ENCODE measurements at regions not wholly inside any gene's neighbourhood (a gene's known extent, or its start where the extent isn't known, plus 50 kb on each side); places are given as distances from the start of the nearest gene placed in this dataset.
"Not testable (repeated sequence)": the region's sequence is repeated elsewhere in the genome, so short reads cannot be mapped to it uniquely, and the experiment has no call there.

GRCh38 chr5:142398011-142398729, 73.3 kb upstream of the SPRY4 start:
- H3K4me1 Mint-ChIP-seq (ENCODE audit: low read depth in 2 of 2) = peaks cover 5 to 11% of the 10 kb centered on the region in 2 donors
- ATAC-seq; H3K4me3 Mint-ChIP-seq; DNase-seq (ENCODE audit: low spot score): not testable (repeated sequence)
- H3K27ac Mint-ChIP-seq = peak overlapping the region in 1 of 2 donors; percentile 58
- peaks cover 6 to 13% of the 10 kb centered on the region in 2 donors for H3K27me3 Mint-ChIP-seq
- peaks cover 22% of the 10 kb centered on the region for H3K36me3 Mint-ChIP-seq
- peaks cover 19% of the 10 kb centered on the region for H3K9me3 Mint-ChIP-seq

GRCh38 chr5:142397178-142397577, 72.4 kb upstream of the SPRY4 start:
- Mint-ChIP-seq H3K27ac (peak overlapping the region in 1 of 2 donors; percentile 2), H3K9me3 (peaks cover 19% of the 10 kb centered on the region), H3K4me3 (no peak overlapping the region), H3K36me3 (peaks cover 22% of the 10 kb centered on the region), H3K4me1 (ENCODE audit: low read depth in 2 of 2) (peaks cover 0 to 7% of the 10 kb centered on the region in 2 donors), H3K27me3 (peaks cover 3 to 13% of the 10 kb centered on the region in 2 donors)
- ATAC-seq (no peak), DNase-seq (ENCODE audit: low spot score) (no peak)

GRCh38 chr5:142396436-142397038, 71.7 kb upstream of the SPRY4 start:
- ATAC-seq (no peak), DNase-seq (ENCODE audit: low spot score) (no peak)
- peaks cover 22% of the 10 kb centered on the region for H3K36me3 Mint-ChIP-seq
- H3K9me3 Mint-ChIP-seq = peaks cover 19% of the 10 kb centered on the region
- no peak overlapping the region for H3K4me3 Mint-ChIP-seq
- H3K4me1 Mint-ChIP-seq (ENCODE audit: low read depth in 2 of 2) = peaks cover 0 to 7% of the 10 kb centered on the region in 2 donors
- peak overlapping the region in 1 of 2 donors; percentile 2 for H3K27ac Mint-ChIP-seq
- H3K27me3 Mint-ChIP-seq = peaks cover 3 to 13% of the 10 kb centered on the region in 2 donors

- Mint-ChIP-seq H3K9me3 (peaks cover 19% of the 10 kb centered on the region), H3K36me3 (peaks cover 22% of the 10 kb centered on the region), H3K27me3 (peaks cover 0 to 21% of the 10 kb centered on the region in 2 donors), H3K4me1 (ENCODE audit: low read depth in 2 of 2) (peaks cover 0 to 7% of the 10 kb centered on the region in 2 donors), H3K4me3 (no peak overlapping the region), H3K27ac (peak overlapping the region; percentile 1 to 62)
- no peak for DNase-seq (ENCODE audit: low spot score)
- ATAC-seq = no peak
Measured at GRCh38 chr5:142395334-142395733, 70.5 kb upstream of the SPRY4 start.

- peaks cover 11% of the 10 kb centered on the region for H3K9me3 Mint-ChIP-seq
- peak overlapping the region in 1 of 2 donors; percentile 32 for H3K27ac Mint-ChIP-seq
- peaks cover 12% of the 10 kb centered on the region for H3K36me3 Mint-ChIP-seq
- peaks cover 5 to 20% of the 10 kb centered on the region in 2 donors for H3K27me3 Mint-ChIP-seq
- H3K4me1 Mint-ChIP-seq (ENCODE audit: low read depth in 2 of 2) = peaks cover 7 to 20% of the 10 kb centered on the region in 2 donors
- DNase-seq (ENCODE audit: low spot score) (no peak), ATAC-seq (no peak)
- no peak overlapping the region for H3K4me3 Mint-ChIP-seq
Measured at GRCh38 chr5:142391058-142391845, 66.4 kb upstream of the SPRY4 start.

- H3K4me1 Mint-ChIP-seq (ENCODE audit: low read depth in 2 of 2) = peaks cover 7 to 17% of the 10 kb centered on the region in 2 donors
- peak overlapping the region in 1 of 2 donors; percentile 5 for H3K27ac Mint-ChIP-seq
- DNase-seq (ENCODE audit: low spot score) = no peak
- H3K27me3 Mint-ChIP-seq = peaks cover 5 to 10% of the 10 kb centered on the region in 2 donors
- ATAC-seq = no peak
- peaks cover 2% of the 10 kb centered on the region for H3K36me3 Mint-ChIP-seq
- peaks cover 2% of the 10 kb centered on the region for H3K9me3 Mint-ChIP-seq
- H3K4me3 Mint-ChIP-seq = no peak overlapping the region
Measured at GRCh38 chr5:142390334-142390733, 65.5 kb upstream of the SPRY4 start.

GRCh38 chr5:142388696-142389095, 63.9 kb upstream of the SPRY4 start:
- ATAC-seq (no peak), DNase-seq (ENCODE audit: low spot score) (no peak)
- Mint-ChIP-seq H3K27ac (peak overlapping the region; percentile 17 to 76), H3K4me3 (no peak overlapping the region), H3K9me3 (no peaks in the 10 kb centered on the region), H3K4me1 (ENCODE audit: low read depth in 2 of 2) (peaks cover 7 to 15% of the 10 kb centered on the region in 2 donors), H3K36me3 (no peaks in the 10 kb centered on the region), H3K27me3 (peaks cover 5 to 8% of the 10 kb centered on the region in 2 donors)

GRCh38 chr5:142387024-142387682, 62.3 kb upstream of the SPRY4 start:
- H3K27ac Mint-ChIP-seq = peak overlapping the region in 1 of 2 donors; percentile 76
- peaks cover 7 to 15% of the 10 kb centered on the region in 2 donors for H3K4me1 Mint-ChIP-seq (ENCODE audit: low read depth in 2 of 2)
- DNase-seq (ENCODE audit: low spot score) (no peak), ATAC-seq (no peak)
- H3K27me3 Mint-ChIP-seq = peaks cover 5 to 8% of the 10 kb centered on the region in 2 donors
- H3K36me3 Mint-ChIP-seq = no peaks in the 10 kb centered on the region
- no peak overlapping the region for H3K4me3 Mint-ChIP-seq
- H3K9me3 Mint-ChIP-seq = no peaks in the 10 kb centered on the region

- no peak for ATAC-seq
Measured at GRCh38 chr5:142386137-142387023, 61.6 kb upstream of the SPRY4 start.

GRCh38 chr5:142385194-142385593, 60.4 kb upstream of the SPRY4 start:
- peak overlapping the region in 1 of 2 donors; percentile 56 for H3K27ac Mint-ChIP-seq
- no peak overlapping the region for H3K4me3 Mint-ChIP-seq
- H3K36me3 Mint-ChIP-seq = no peaks in the 10 kb centered on the region
- no peak for DNase-seq (ENCODE audit: low spot score)
- peaks cover 7 to 15% of the 10 kb centered on the region in 2 donors for H3K4me1 Mint-ChIP-seq (ENCODE audit: low read depth in 2 of 2)
- no peaks in the 10 kb centered on the region for H3K9me3 Mint-ChIP-seq
- ATAC-seq = no peak
- H3K27me3 Mint-ChIP-seq = peaks cover 0 to 5% of the 10 kb centered on the region in 2 donors

More at GRCh38 chr5:142386137-142387023, 61.6 kb upstream of the SPRY4 start:
- Mint-ChIP-seq H3K4me1 (ENCODE audit: low read depth in 2 of 2) (peaks cover 7 to 15% of the 10 kb centered on the region in 2 donors), H3K9me3 (no peaks in the 10 kb centered on the region), H3K4me3 (no peak overlapping the region), H3K36me3 (no peaks in the 10 kb centered on the region), H3K27ac (peak overlapping the region in 1 of 2 donors; percentile 59), H3K27me3 (peaks cover 5 to 8% of the 10 kb centered on the region in 2 donors)
- no peak for DNase-seq (ENCODE audit: low spot score)

GRCh38 chr5:142384014-142384413, 59.2 kb upstream of the SPRY4 start:
- no peak overlapping the region for H3K27ac Mint-ChIP-seq
- H3K36me3 Mint-ChIP-seq = no peaks in the 10 kb centered on the region
- no peaks in the 10 kb centered on the region for H3K27me3 Mint-ChIP-seq
- DNase-seq (ENCODE audit: low spot score) = no peak
- ATAC-seq = no peak
- H3K4me1 Mint-ChIP-seq (ENCODE audit: low read depth in 2 of 2) = peaks cover 7 to 15% of the 10 kb centered on the region in 2 donors
- H3K9me3 Mint-ChIP-seq = no peaks in the 10 kb centered on the region
- no peak overlapping the region for H3K4me3 Mint-ChIP-seq

GRCh38 chr5:142382186-142382585, 57.4 kb upstream of the SPRY4 start:
- Mint-ChIP-seq H3K27me3 (no peaks in the 10 kb centered on the region), H3K4me3 (no peak overlapping the region), H3K36me3 (no peaks in the 10 kb centered on the region), H3K9me3 (no peaks in the 10 kb centered on the region), H3K4me1 (ENCODE audit: low read depth in 2 of 2) (peaks cover 0 to 18% of the 10 kb centered on the region in 2 donors), H3K27ac (peak overlapping the region in 1 of 2 donors; percentile 19)
- ATAC-seq (no peak), DNase-seq (ENCODE audit: low spot score) (no peak)

All from natural killer cell treated with Interleukin-12 subunit alpha and Interleukin-12 subunit beta and Interleukin-15 and Interleukin-18, amount 100 ng/mL, for 72 hours (primary cell).